DOHH2 (cell line): ENCODE measurements at regions not wholly inside any gene's neighbourhood (a gene's known extent, or its start where the extent isn't known, plus 50 kb on each side); places are given as distances from the start of the nearest gene placed in this dataset.

Experiments used
- H3F3A ChIP-seq: fragments of 200-600 bp; sonication (generic), shearing (Covaris generic); 2 replicates; pipeline ENCODE4 v1.6.0; 2016; ENCODE audit warnings: antibody characterized with exemption, mild to moderate bottlenecking; ENCODE audit not compliant: control insufficient read depth, insufficient read depth
- H3K27ac ChIP-seq: fragments of 200-600 bp; sonication (generic); 2 replicates; pipeline ENCODE4 v1.5.1; 2014; ENCODE audit warnings: low read depth, mild to moderate bottlenecking, low read length, moderate library complexity
- H3K27me3 ChIP-seq: fragments of 200-600 bp; sonication (generic); 2 replicates; pipeline ENCODE4 v1.6.1; 2014; ENCODE audit warnings: mild to moderate bottlenecking, low read length, mixed read lengths; ENCODE audit not compliant: control insufficient read depth
- H3K36me3 ChIP-seq: fragments of 200-600 bp; sonication (generic); 2 replicates; pipeline ENCODE4 v1.6.1; 2014; ENCODE audit warnings: mild to moderate bottlenecking, low read length, moderate library complexity, mixed read lengths; ENCODE audit not compliant: control insufficient read depth
- H3K4me1 ChIP-seq: fragments of 200-600 bp; sonication (generic); 2 replicates; pipeline ENCODE4 v1.6.1; 2014; ENCODE audit warnings: mild to moderate bottlenecking, low read length, mixed read lengths; ENCODE audit not compliant: control insufficient read depth
- H3K4me2 ChIP-seq: fragments of 200-600 bp; sonication (generic); 2 replicates; pipeline ENCODE4 v1.6.0; 2014; ENCODE audit warnings: mild to moderate bottlenecking, low read length, moderate library complexity
- H3K4me3 ChIP-seq: fragments of 200-600 bp; sonication (generic); 2 replicates; pipeline ENCODE4 v1.5.1; 2014; ENCODE audit warnings: mild to moderate bottlenecking, low read length, mixed read lengths
- H3K79me2 ChIP-seq: fragments of 200-600 bp; sonication (generic); 2 replicates; pipeline ENCODE4 v1.6.1; 2014; ENCODE audit warnings: mild to moderate bottlenecking, low read length, mixed read lengths; ENCODE audit not compliant: control insufficient read depth
- H3K9me2 ChIP-seq: fragments of 200-600 bp; sonication (generic); replicated peaks from 2 replicates; pipeline ENCODE4 v1.6.1; 2014; ENCODE audit warnings: mild to moderate bottlenecking, low read length, mixed read lengths; ENCODE audit not compliant: control insufficient read depth
- H3K9me3 ChIP-seq: fragments of 200-600 bp; sonication (generic); 2 replicates; pipeline ENCODE4 v1.6.1; 2014; ENCODE audit warnings: antibody characterized with exemption, low read length, mixed read lengths; ENCODE audit not compliant: control insufficient read depth, insufficient read depth
- H4K20me1 ChIP-seq: fragments of 200-600 bp; sonication (generic); 2 replicates; pipeline ENCODE4 v1.6.0; 2014; ENCODE audit warnings: low read depth, mild to moderate bottlenecking, antibody characterized with exemption, low read length, moderate library complexity; ENCODE audit not compliant: control insufficient read depth, insufficient read depth
- EZH2phosphoT487 ChIP-seq: fragments of 200-600 bp; sonication (generic); IDR thresholded peaks from 2 replicates; pipeline ENCODE4 v1.6.1; 2017; ENCODE audit warnings: borderline replicate concordance, mild to moderate bottlenecking, antibody characterized with exemption, low read length, moderate library complexity, mixed read lengths
- TF ChIP-seq, protein P1 (sequence below): fragments of 200-600 bp; sonication (generic); IDR thresholded peaks from one replicate; pipeline ENCODE4 v1.5.1; 2014; ENCODE audit warnings: antibody characterized with exemption, mild to moderate bottlenecking, low read depth, low read length; ENCODE audit not compliant: poor library complexity, severe bottlenecking

DNA sequence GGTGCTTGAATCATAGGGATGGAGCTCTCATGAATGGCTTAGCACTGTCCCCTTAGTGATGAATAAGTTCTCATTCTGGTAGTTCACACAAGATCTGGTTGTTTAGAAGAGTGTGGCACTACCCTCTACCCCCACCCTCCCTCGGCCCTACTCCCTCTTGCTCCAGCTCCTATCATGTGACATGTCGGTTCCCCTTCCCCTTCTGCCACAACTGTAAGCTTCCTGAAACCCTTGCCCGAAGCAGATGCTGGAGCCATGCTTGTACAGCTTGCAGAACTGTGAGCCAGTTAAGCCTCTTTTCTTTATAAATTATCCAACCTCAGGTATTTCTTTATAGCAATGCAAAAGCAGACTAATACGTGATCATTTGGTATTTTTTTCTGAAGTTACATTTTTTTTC, 1012.6 kb downstream of the BCL11A start:
- H3K4me2 ChIP-seq, result no peak overlapping the region
- no peaks in the 10 kb centered on the region for H3F3A ChIP-seq
- no peaks in the 10 kb centered on the region for H3K9me3 ChIP-seq
- no peaks in the 10 kb centered on the region for H3K36me3 ChIP-seq
- no peak overlapping the region for H3K27ac ChIP-seq
- 0 out of 2 replicates have a peak, but pooled peaks cover 3% of the 10 kb centered on the region for H3K27me3 ChIP-seq
- no peaks in the 10 kb centered on the region for H3K79me2 ChIP-seq
- no peak overlapping the region for H3K4me3 ChIP-seq
- H3K4me1 ChIP-seq, result no peaks in the 10 kb centered on the region
- no peak for TF ChIP-seq EZH2phosphoT487
- TF ChIP-seq, protein P1, sequence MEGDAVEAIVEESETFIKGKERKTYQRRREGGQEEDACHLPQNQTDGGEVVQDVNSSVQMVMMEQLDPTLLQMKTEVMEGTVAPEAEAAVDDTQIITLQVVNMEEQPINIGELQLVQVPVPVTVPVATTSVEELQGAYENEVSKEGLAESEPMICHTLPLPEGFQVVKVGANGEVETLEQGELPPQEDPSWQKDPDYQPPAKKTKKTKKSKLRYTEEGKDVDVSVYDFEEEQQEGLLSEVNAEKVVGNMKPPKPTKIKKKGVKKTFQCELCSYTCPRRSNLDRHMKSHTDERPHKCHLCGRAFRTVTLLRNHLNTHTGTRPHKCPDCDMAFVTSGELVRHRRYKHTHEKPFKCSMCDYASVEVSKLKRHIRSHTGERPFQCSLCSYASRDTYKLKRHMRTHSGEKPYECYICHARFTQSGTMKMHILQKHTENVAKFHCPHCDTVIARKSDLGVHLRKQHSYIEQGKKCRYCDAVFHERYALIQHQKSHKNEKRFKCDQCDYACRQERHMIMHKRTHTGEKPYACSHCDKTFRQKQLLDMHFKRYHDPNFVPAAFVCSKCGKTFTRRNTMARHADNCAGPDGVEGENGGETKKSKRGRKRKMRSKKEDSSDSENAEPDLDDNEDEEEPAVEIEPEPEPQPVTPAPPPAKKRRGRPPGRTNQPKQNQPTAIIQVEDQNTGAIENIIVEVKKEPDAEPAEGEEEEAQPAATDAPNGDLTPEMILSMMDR, result no peak
- no peaks in the 10 kb centered on the region for H4K20me1 ChIP-seq
- H3K9me2 ChIP-seq, result no peaks in the 10 kb centered on the region

DNA sequence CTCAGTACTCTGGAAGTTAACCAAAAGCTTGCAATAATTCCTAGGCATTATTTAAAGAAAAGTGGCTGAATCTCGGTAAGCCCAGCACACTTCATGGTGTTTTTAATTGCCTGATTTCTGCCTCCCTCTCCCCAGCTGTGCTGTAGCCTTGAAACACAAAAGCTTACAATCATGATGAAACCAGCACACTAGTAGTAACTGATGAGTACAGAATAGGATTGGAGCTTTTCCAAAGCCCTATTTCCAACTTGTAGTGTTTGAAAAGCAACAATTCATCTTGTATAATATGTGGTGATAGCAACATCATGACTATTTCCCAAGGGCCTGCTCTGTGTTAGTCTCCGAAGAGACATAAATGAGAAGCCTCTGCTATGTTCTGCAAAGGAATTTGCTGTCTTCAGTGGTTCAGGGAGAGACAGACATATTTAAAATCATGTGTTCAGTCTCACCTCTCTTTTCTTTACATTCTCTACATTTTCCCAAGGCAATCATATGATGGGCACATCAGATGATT, 1015.0 kb downstream of the BCL11A start:
- Histone ChIP-seq H3F3A (no peaks in the 10 kb centered on the region), H3K4me1 (no peaks in the 10 kb centered on the region), H3K9me3 (no peaks in the 10 kb centered on the region), H3K27me3 (0 out of 2 replicates have a peak, but pooled peaks cover 5% of the 10 kb centered on the region), H3K27ac (no peak overlapping the region), H3K36me3 (no peaks in the 10 kb centered on the region), H4K20me1 (no peaks in the 10 kb centered on the region), H3K9me2 (no peaks in the 10 kb centered on the region), H3K4me3 (no peak overlapping the region), H3K4me2 (no peak overlapping the region), H3K79me2 (no peaks in the 10 kb centered on the region)
- no peak for TF ChIP-seq EZH2phosphoT487
- TF ChIP-seq, protein P1, result no peak

DNA sequence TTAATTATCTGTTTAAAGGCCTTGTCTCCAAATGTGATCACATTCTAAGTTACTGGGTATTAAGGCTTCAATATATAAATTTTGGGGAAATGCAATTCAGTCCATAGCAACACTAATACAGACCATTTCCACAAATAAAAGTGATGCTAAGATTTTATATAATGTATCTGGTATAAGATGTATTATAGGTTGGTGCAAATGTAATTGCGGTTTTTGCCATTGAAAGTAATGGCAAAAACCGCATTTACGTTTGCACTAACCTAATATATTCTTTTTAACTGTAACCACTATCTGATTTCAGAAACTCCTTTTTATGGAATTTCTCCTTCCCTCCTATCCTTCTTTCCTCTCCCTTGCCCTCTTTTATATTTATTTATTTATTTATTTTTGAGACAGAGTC, 1020.6 kb downstream of the BCL11A start:
- Histone ChIP-seq H3K9me2 (no peaks in the 10 kb centered on the region), H3K27ac (no peak overlapping the region), H3K9me3 (0 out of 2 replicates have a peak, but pooled peaks cover 6% of the 10 kb centered on the region), H3F3A (no peaks in the 10 kb centered on the region), H3K79me2 (no peaks in the 10 kb centered on the region), H3K4me2 (no peak overlapping the region), H3K4me1 (peaks cover 4% of the 10 kb centered on the region; the same call in 1 of the 2 replicates), H3K36me3 (no peaks in the 10 kb centered on the region), H3K4me3 (no peak overlapping the region), H3K27me3 (0 out of 2 replicates have a peak, but pooled peaks cover 2% of the 10 kb centered on the region), H4K20me1 (no peaks in the 10 kb centered on the region)
- TF ChIP-seq EZH2phosphoT487, result no peak
- TF ChIP-seq, protein P1, result no peak

DNA sequence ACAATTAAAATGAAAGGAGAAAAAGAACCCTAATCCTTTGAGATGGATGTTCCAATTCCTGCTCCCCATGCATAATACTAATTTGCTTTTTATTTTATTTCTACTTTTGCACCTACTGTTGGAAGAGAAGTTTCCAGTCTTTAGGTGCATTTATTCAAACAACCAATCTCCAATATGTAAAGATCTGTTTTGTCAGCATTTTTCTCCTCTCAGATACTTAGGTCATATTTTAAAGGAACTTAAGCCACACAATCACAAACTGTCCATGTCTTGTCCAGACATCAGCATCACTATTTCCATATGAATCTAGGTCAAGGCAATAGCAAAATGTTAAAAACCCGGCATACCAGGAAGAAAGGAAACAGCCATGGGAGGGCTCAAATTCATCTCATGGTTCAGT, 1023.2 kb downstream of the BCL11A start:
- H3K4me3 ChIP-seq, result no peak overlapping the region
- H3K27ac ChIP-seq, result no peak overlapping the region
- no peaks in the 10 kb centered on the region for H3K9me2 ChIP-seq
- H3K4me2 ChIP-seq, result no peak overlapping the region
- no peaks in the 10 kb centered on the region for H3F3A ChIP-seq
- no peaks in the 10 kb centered on the region for H4K20me1 ChIP-seq
- no peaks in the 10 kb centered on the region for H3K36me3 ChIP-seq
- TF ChIP-seq, protein P1, result no peak
- TF ChIP-seq EZH2phosphoT487, result no peak
- H3K9me3 ChIP-seq, result 0 out of 2 replicates have a peak, but pooled peaks cover 6% of the 10 kb centered on the region
- H3K79me2 ChIP-seq, result no peaks in the 10 kb centered on the region
- H3K4me1 ChIP-seq, result peaks cover 4% of the 10 kb centered on the region; the same call in 1 of the 2 replicates
- H3K27me3 ChIP-seq, result 0 out of 2 replicates have a peak, but pooled peaks cover 2% of the 10 kb centered on the region
